RWPE1 (cell line): ENCODE measurements at regions not wholly inside any gene's neighbourhood (a gene's known extent, or its start where the extent isn't known, plus 50 kb on each side); places are given as distances from the start of the nearest gene placed in this dataset.

Experiments used
- CTCF ChIA-PET: fragments of 350-600 bp; sonication (Branson Sonifier 250); formaldehyde crosslinking; extraction: SDS; loops from one replicate; lab custom pipeline; 2021; lab: Yijun Ruan, JAX
- POLR2A ChIA-PET: fragments of 400-600 bp; formaldehyde crosslinking; extraction: SDS; loops from one replicate; lab custom pipeline; 2020; ENCODE audit warnings: antibody characterized with exemption; ENCODE audit not compliant: low non-redundant PET; lab: Yijun Ruan, JAX
- DNase-seq: peaks from one replicate; pipeline ENCODE4 v3.0.0; 2012; ENCODE audit warnings: low spot score
- H3K27ac ChIP-seq: fragments of 450-650 bp; 2 replicates; pipeline ENCODE4 v1.5.1; 2017
- CTCF ChIP-seq: fragments of 450-650 bp; conservative IDR thresholded peaks from 2 replicates; pipeline ENCODE4 v1.5.1; 2017; ENCODE audit warnings: low read depth, mild to moderate bottlenecking

GRCh38 chr1:81439046-81439823 lies 361.5 kb upstream of the ADGRL2 start:
- no peak overlapping the region for H3K27ac ChIP-seq
- no peak for TF ChIP-seq CTCF
- ChIA-PET CTCF (no interaction called here), POLR2A (no interaction called here)
- DNase-seq, result no peak

GRCh38 chr1:81437649-81438048 lies 363.1 kb upstream of the ADGRL2 start:
- DNase-seq, result no peak
- H3K27ac ChIP-seq, result no peak overlapping the region
- no peak for TF ChIP-seq CTCF
- ChIA-PET POLR2A (no interaction called here), CTCF (interaction anchor here (0.6 kb wide), 1 partner anchor 9 kb away, joined by 3 read pairs; no protein-coding TSS in a partner anchor)

- CTCF ChIA-PET, result interaction anchor here (0.6 kb wide), 1 partner anchor 10 kb away, joined by 3 read pairs; no protein-coding TSS in a partner anchor
- H3K27ac ChIP-seq, result no peak overlapping the region
- DNase-seq, result no peak
- TF ChIP-seq CTCF, result no peak
- POLR2A ChIA-PET, result no interaction called here
Observed at GRCh38 chr1:81437213-81437612, 363.5 kb upstream of the ADGRL2 start.

GRCh38 chr1:81435175-81435574 lies 365.6 kb upstream of the ADGRL2 start:
- TF ChIP-seq CTCF, result no peak
- CTCF ChIA-PET, result no interaction called here
- POLR2A ChIA-PET, result no interaction called here
- DNase-seq, result no peak
- no peak overlapping the region for H3K27ac ChIP-seq

- ChIA-PET POLR2A (no interaction called here), CTCF (no interaction called here)
- no peak for DNase-seq
- no peak overlapping the region for H3K27ac ChIP-seq
- TF ChIP-seq CTCF, result no peak
Observed at GRCh38 chr1:81433676-81434075, 367.1 kb upstream of the ADGRL2 start.

GRCh38 chr1:81432654-81433109 lies 368.1 kb upstream of the ADGRL2 start:
- no peak overlapping the region for H3K27ac ChIP-seq
- ChIA-PET POLR2A (no interaction called here), CTCF (interaction anchor here (1.2 kb wide), 1 partner anchor 328 kb away, joined by 6 read pairs; no protein-coding TSS in a partner anchor)
- no peak for DNase-seq
- no peak for TF ChIP-seq CTCF
